ENCODE measurements at regions not wholly inside any gene's neighbourhood (a gene's known extent, or its start where the extent isn't known, plus 50 kb on each side); places are given as distances from the start of the nearest gene placed in this dataset.

GRCh38 chr12:126782083-126782482, 1484.9 kb upstream of the TMEM132C start:
- Histone ChIP-seq H3K4me3 (no peak overlapping the region), H3K9me3 (no peaks in the 10 kb centered on the region), H3K27ac (no peak overlapping the region), H3K4me1 (no peaks in the 10 kb centered on the region), H3K36me3 (no peaks in the 10 kb centered on the region), H3K27me3 (no peaks in the 10 kb centered on the region)
- DNase-seq (no peak), ATAC-seq (no peak)
- 63% methylated on average over 2 of the region's 2 CpGs for WGBS (ENCODE audit: insufficient coverage, low coverage, low lambda C conversion rate, missing lambda C conversion rate)
- TF ChIP-seq POLR2A (IDR thresholded peaks at IDR 0.05): no peak
- no peak for TF ChIP-seq CTCF (IDR thresholded peaks at IDR 0.05)
- intact Hi-C loops (cut with DNase I): no loop called here

GRCh38 chr12:126784328-126784921, 1482.5 kb upstream of the TMEM132C start:
- no peaks in the 10 kb centered on the region for H3K9me3 ChIP-seq
- H3K36me3 ChIP-seq: no peaks in the 10 kb centered on the region
- 28% methylated on average over 9 of the region's 9 CpGs for WGBS (ENCODE audit: insufficient coverage, low coverage, low lambda C conversion rate, missing lambda C conversion rate)
- H3K27ac ChIP-seq: no peak overlapping the region
- H3K4me1 ChIP-seq: no peaks in the 10 kb centered on the region
- DNase-seq: peak in 2 of 3 donors; percentile 54 to 59
- intact Hi-C loops (cut with DNase I): no loop called here
- TF ChIP-seq POLR2A (IDR thresholded peaks at IDR 0.05) (no peak), CTCF (IDR thresholded peaks at IDR 0.05) (peak; percentile 57 to 62 (median 62))
- no peak overlapping the region for H3K4me3 ChIP-seq
- no peaks in the 10 kb centered on the region for H3K27me3 ChIP-seq
- ATAC-seq: peak; percentile 77 to 88 (median 83)

GRCh38 chr12:126789963-126790362, 1477.0 kb upstream of the TMEM132C start:
- no peak overlapping the region for H3K27ac ChIP-seq
- 62% methylated on average over 4 of the region's 4 CpGs for WGBS (ENCODE audit: insufficient coverage, low coverage, low lambda C conversion rate, missing lambda C conversion rate)
- no peak for DNase-seq
- no peak for ATAC-seq
- TF ChIP-seq POLR2A (IDR thresholded peaks at IDR 0.05) (no peak), CTCF (IDR thresholded peaks at IDR 0.05) (no peak)
- no peaks in the 10 kb centered on the region for H3K4me1 ChIP-seq
- no peaks in the 10 kb centered on the region for H3K36me3 ChIP-seq
- H3K27me3 ChIP-seq: no peaks in the 10 kb centered on the region
- H3K4me3 ChIP-seq: no peak overlapping the region
- intact Hi-C loops (cut with DNase I): no loop called here
- no peaks in the 10 kb centered on the region for H3K9me3 ChIP-seq

GRCh38 chr12:126791122-126791521, 1475.8 kb upstream of the TMEM132C start:
- H3K9me3 ChIP-seq: no peaks in the 10 kb centered on the region
- TF ChIP-seq POLR2A (IDR thresholded peaks at IDR 0.05): no peak
- no peak for TF ChIP-seq CTCF (IDR thresholded peaks at IDR 0.05)
- intact Hi-C loops (cut with DNase I): no loop called here
- no peak overlapping the region for H3K4me3 ChIP-seq
- H3K36me3 ChIP-seq: no peaks in the 10 kb centered on the region
- no peaks in the 10 kb centered on the region for H3K27me3 ChIP-seq
- ATAC-seq: no peak
- WGBS (ENCODE audit: insufficient coverage, low coverage, low lambda C conversion rate, missing lambda C conversion rate): 76% methylated on average over 8 of the region's 8 CpGs
- H3K4me1 ChIP-seq: no peaks in the 10 kb centered on the region
- no peak for DNase-seq
- H3K27ac ChIP-seq: no peak overlapping the region

- intact Hi-C loops (cut with DNase I): no loop called here
- DNase-seq (no peak), ATAC-seq (no peak)
- no peaks in the 10 kb centered on the region for H3K9me3 ChIP-seq
- 63% methylated on average over 6 of the region's 6 CpGs for whole genome bisulfite sequencing (ENCODE audit: insufficient coverage, low coverage, low lambda C conversion rate, missing lambda C conversion rate)
- H3K27ac ChIP-seq: no peak overlapping the region
- H3K36me3 ChIP-seq: no peaks in the 10 kb centered on the region
- no peaks in the 10 kb centered on the region for H3K4me1 ChIP-seq
- TF ChIP-seq CTCF (IDR thresholded peaks at IDR 0.05) (no peak), POLR2A (IDR thresholded peaks at IDR 0.05) (no peak)
- no peaks in the 10 kb centered on the region for H3K27me3 ChIP-seq
- no peak overlapping the region for H3K4me3 ChIP-seq
These were observed 1474.6 kb upstream of the TMEM132C start for GRCh38 chr12:126792411-126792810.
